GM04503 (cell line): ENCODE measurements at regions not wholly inside any gene's neighbourhood (a gene's known extent, or its start where the extent isn't known, plus 50 kb on each side); places are given as distances from the start of the nearest gene placed in this dataset.
"Not testable (repeated sequence)": the region's sequence is repeated elsewhere in the genome, so short reads cannot be mapped to it uniquely, and the experiment has no call there.

Experiments used
- DNase-seq: peaks from one replicate; pipeline ENCODE4 v3.0.0-alpha.2; 2012; ENCODE audit warnings: low read depth

DNA sequence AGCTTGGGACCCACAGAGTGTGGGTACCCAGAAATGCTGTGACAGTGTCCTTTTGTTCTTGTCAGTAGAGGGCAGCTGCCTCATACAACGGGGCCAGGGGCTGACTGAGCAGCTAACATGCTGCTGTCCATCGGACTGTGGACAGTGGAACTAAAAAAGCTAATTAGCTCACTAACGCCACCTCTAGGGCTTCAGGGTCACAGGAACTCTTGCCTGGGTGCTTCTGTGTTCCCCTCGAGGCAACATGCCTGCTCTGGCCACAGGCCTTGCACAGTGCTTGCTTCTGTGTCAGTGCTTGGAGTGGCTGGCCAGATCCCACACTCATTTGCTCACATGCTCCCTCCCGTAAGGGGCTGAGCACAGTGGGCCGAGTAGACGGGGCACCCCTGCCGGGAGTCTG, 377.0 kb downstream of the OLFM4 start:
- DNase-seq: no peak

DNA sequence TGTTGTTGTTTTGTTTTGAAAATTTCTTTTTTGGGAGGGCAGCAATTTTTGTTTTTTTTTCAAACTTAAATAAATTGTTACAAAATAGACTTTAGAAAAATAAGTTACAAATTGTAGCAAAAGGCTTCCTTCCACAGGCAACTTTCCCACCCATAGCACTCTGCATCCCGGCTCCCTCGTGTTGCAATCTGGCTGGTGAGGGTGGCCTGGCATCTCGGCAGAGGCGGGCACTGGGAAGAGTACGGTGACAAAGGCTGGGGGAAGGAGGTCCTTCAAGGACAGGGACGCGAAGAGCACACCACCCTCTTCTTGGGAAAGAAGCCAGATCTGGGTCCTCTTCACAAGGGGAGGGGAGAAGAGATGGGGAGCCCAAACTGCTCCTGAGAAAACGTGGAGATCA, 379.7 kb downstream of the OLFM4 start:
- no peak for DNase-seq

DNA sequence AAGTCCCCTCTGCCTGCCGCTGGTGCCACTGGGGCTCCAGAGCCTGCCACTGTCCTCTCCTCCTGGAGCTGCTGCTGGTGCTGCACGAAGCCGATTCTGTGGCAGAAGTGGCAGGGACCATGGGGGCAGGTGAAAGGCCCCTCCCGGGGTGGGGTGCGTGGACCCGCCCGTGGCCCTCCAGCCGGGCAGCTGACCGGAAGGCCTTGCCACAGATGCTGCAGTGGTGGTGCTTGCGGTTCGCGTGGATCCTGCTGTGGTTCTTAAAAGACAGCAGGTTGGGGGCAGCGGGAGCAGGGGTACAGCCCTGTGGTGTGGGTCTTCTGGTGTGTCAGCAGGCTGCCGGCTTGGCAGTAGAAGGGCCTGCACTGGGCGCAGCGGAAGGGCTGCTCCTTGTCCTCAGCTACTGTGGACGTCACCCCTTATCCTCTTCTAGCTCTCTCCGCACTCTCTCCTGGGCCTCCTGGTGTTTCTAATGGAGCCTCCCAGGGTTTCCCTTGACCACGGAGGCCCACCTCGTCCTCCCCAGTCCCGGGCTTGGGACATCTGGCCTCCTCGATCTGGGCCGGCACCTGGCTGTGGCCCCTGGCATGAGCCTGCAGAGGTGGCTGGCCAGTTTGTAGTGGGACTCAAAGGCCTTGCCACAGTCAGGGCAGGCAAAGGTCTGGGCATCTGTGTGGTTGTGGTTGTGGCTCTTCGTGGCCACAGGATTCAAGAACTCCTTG, 380.4 kb downstream of the OLFM4 start:
- no peak for DNase-seq

DNA sequence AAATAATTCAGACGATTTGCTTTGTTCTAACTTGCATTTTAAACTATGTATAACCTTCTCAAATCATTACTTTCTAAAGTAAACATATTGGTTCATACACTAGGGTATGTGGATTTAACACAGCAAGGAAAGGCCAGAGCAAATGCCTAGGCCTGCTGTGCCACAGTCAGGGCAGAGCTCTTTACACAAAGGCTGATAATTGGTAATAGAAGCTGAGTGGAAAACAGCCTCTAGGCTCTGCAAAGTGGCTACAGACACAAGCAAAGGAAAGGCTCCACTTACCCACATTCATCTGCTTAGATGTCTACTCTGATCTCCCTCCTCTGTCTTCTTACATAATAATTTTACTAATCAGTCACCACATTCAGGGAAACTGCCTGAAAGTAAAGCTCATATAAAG, 382.9 kb downstream of the OLFM4 start:
- no peak for DNase-seq

DNA sequence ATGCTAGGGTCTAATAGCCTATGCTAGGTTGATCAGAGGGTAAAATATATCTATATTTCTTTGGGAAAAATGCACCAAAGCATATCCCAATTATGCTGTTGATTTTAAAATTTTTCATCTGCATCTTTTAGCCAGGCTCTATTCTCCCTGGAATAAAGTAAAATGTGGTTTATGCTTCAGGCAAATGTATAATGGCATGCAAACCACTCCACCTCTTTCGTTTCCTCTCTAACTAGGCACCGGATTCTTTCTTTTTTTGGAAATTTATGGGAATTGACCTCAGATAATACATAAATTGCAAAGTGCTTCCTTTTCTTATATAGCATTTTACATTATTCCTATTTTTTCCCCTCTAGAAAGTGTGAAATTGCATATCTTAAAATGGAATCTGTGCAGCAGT, 386.5 kb downstream of the OLFM4 start:
- DNase-seq: no peak

DNA sequence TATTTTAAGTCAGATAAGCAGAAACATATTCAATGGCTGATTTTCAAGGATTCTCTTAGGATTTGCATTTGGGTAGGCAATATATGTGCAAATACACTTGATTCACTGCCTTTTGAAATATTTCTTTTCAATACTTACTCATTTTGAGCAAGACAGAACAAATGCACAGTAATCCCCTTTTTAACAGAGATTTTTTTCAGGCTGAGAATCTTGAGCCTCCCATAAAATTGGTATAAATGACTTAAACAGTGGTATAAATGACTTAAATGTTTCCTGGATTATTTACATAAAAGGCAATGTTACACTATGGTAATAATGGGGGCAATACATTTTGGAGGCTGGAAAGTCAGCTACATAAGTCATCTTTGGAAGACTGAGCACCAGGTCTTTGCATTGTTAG, 389.0 kb downstream of the OLFM4 start:
- no peak for DNase-seq

DNA sequence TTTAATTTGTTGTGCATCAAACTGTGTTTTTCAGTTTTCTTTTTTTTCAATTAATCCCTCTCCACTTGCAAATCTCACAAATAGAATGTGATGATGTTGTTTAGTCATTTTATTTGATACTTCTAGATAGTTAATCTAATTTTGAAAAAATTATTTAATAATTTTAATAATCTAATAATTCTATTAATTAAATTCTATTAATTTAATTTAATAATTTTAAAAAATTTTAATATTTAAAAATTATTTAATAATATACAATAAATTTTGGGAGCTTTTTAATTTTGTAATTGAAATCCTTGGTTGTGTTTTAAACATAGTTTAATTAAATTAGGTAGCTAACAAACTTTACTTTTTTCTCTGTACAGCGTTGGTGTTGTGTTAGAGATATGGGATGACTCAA, 393.8 kb downstream of the OLFM4 start:
- no peak for DNase-seq

DNA sequence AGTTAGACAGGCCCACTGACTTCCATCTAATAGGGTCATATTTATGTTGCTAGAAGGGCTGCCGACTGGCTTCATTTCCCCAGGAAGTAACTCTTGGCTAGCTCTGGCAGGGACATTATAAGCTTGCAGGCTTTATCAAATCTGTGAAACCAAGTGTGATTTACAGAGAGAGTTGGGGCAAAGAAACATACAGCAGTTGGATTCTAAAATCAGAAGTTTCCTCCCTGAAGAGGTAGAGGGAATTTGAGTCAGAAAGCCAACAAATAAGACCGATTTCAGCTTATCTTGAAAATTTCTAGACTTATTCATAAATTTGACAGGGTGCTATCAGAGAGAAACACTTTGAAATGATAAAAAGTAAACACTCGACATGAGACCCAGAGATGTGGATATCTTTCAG, 407.8 kb downstream of the OLFM4 start:
- DNase-seq: no peak

DNA sequence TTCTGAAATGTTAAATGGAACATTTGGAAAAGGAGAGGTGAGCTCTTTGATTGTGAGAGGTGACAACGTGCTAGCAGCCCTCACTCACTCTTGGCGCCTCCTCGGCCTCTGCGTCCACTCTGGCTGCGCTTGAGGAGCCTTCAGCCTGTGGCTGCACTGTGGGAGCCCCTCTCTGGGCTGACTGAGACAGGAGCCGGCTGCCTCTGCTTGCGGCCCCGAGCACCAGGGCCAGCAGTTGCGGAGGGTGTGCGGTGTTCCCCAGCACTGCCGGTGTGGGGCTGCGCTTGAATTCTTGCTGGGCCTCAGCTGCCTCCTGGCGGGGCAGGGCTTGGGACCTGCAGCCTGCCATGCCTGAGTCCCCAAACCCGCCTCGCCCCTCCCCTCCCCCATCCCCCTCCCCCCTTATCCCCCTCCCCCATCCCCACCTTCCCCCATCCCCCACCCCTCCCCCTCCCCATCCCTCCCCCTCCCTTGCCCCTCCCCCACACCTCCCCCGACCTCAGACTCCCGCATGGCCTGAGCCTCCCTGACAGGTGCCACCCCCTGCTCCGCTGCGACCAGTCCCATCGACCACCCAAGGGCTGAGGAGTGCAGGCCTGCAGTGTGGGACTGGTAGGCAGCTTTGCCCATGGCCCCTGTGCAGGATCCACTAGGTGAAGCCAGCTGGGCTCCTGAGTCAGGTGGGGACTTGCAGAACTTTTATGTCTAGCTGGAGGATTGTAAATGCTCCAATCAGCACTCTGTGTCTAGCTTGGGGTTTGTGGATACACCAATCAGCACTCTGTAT, 411.0 kb downstream of the OLFM4 start:
- DNase-seq: no peak

DNA sequence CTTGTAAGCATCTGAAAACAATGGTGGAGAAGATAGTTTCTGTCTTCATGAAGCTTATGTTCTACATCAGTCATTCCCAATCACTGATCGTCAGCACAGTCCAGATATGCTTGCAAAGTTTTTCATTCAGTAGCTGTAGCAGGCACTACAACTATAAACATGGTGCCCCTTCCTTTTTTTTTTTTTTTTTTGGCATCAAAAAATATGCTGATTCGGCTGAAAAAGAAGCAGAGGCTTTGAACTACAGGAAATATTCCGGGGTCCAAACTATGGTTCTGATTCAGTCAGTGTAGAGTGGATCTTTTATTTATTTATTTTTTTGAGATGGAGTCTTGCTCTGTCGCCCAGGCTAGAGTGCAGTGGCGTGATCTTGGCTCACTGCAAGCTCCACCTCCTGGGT, 414.4 kb downstream of the OLFM4 start:
- DNase-seq: no peak

DNA sequence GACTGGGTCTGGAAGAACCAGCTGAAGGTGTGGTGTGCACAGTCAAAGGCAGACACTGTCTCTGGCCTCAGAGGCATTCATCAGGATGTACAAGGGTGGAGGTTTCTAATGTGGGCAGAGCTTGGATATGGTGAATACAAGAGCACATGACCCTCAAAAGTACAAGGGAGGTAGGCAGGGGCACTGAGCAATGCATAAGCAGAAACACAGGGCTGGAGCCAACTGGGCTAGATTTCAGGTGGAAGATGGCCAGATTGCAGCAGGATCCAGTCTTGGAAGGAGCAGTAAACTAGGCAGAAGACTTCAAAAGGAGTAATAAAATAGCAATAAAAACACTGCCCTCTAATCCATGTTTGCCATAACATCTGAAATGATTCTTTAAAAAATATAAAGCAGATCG, 417.1 kb downstream of the OLFM4 start:
- DNase-seq: no peak

DNA sequence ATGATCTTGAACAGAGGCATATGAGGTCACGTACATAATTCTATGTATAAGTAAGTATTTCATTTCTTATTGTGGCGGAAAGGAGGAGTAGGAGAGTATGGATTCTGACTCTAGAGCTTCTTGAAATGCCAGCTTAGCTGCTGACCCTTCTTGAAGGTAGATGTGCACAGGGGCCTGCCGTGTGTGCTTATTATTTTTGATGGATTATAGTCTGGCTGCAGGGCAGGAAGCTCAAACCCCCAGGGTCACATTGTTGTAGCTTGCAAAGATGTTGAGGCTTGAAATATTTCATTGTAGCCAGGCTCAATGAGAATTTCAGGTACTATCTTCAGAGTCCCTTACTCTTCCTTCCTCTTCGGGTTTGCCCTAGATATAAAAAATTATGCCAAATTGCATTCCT, 418.8 kb downstream of the OLFM4 start:
- no peak for DNase-seq

DNA sequence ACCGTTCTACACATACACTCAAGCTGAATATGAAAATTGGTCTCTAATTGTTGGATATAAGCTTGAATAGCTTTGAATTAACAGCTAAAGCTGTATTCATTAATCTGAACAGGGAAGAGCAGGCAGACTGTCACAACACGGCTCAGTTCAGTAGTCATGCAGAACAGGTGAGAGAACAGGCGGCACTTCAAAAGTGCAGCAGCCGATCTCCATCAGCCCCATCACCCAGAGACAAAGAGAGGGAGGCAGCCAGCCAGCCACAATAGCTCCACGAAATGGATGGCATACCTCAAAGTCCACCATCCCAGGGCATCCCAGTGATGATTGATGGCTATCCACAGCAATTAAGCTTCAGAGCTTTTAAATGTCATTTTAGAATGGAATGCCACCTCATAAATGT, 419.2 kb downstream of the OLFM4 start:
- no peak for DNase-seq

DNA sequence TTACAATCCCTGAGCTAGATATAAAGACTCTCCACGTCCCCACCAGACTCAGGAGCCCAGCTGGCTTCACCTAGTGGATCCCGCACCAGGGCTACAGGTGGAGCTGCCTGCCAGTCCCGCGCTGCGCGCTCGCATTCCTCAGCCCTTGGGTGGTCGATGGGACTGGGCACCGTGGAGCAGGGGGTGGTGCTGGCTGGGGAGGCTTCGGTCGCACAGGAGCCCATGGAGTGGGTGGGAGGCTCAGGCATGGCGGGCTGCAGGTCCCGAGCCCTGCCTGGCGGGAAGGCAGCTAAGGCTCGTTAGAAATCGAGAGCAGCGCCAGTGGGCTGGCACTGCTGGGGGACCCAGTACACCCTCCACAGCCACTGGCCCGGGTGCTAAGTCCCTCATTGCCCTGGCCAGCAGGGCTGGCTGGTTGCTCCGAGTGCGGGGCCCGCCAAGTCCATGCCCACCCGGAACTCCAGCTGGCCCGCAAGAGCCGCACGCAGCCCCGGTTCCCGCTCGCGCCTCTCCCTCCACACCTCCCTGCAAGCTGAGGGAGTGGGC, 423.7 kb downstream of the OLFM4 start:
- not testable (repeated sequence) for DNase-seq

DNA sequence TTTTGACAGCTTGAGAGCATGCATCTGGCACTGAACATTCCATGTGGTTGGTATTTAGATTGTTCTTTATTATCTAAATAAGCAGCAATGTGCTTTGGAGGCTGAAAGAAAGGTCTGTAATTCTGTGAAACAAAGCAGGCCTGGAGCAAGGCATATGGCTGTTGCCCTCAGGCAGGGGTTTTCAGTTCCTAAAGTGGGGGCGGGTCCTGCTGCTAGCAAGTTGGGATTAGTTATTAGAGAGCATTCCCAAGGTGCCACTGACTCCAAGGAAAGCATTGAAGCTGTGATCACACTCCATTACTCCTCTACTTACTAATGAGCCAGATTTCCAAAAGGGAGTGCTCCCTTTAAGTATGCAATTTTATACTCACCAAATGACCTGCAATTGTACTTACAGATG, 432.2 kb downstream of the OLFM4 start:
- no peak for DNase-seq

DNA sequence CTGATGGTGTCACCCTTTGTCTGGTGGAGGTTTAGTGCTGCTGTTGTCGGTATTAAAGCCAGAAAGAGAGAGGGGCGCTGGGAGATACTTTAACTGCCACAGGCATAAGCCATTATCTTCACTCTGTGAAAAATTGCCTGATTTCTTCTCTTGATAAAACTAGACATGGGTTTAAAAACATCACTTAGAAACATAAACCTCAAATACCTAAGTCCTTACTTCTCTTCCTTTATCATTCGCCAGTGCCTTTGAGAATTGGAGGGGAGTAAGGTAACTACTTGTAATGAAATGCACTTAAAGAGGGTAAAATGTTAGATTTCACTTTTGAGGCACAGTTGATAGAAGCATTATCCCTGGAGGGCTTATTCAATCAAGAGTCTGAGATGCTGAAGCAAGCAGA, 434.5 kb downstream of the OLFM4 start:
- DNase-seq: no peak

DNA sequence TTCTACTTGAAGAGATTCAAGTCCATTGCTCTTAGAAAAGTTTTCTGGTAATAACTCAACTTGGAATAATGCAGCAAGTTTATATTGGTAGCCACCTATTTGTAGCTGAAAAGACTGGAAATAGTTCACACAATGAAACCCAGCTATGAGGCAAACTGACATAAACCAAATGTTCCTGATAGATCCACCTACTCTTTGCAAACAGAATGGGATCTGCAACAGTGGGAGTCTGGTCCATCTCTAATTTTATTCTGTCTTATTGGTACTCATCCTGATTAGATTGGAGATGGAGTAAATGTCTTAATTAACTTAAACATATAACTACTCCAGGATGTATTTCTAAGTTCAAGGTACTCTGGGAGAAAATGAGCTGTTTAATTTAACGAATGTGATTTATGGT, 438.0 kb downstream of the OLFM4 start:
- no peak for DNase-seq

DNA sequence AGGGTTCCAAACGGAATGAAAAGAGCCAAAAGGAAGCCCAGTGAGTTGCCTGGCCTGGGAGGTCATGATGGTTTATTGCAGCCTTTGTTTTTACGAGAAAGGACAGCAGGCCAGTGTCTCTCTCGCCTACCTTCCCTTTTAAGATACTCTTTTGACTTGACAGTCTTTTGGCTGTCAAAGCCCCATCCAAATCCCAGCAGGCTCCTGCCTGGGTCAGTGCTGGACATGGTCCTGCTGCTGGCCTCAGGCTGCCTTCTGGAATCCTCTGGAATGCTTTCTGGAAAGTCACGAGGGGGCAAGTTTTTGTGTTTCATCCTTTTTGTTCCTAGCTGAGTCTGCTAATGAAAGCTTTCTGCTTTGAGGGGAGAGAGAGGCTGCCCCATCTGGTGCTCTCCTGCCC, 444.8 kb downstream of the OLFM4 start:
- no peak for DNase-seq

DNA sequence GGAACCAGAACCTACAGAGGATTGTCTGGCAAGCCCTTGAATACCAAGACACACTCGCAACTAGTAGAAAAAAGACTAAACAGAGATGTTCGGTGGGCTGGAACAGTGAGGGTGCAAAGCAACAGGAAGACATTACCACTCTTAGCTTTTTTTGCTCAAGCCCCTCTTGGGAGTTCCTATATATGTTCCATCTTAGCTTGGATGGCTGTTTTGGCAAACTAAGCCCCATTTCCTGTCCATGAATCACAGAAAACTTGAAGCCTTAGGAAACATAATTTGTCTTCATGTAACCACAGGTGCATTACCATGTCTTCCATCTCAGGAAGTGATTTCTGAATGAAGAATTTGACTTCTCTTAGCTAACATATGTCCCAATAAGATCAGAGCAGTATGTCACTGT, 446.3 kb downstream of the OLFM4 start:
- DNase-seq: no peak

DNA sequence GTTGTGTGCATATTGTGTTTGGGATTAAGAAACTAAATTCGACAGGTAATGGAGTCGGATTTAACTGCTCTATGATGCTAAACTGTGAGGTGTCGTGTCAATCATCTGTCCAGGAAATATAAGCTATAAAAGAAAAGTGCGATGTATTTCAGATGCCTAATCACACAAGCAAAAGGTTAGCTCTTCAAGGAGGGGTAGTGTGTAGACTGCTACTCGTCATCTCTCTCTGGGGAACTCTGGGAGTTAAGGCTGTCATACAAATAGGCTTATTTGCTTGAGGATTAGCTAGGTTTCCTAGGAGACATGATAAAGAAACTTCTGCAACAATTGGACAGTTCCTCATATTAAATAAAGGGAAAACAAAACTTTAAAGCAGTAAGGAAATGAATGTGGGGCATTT, 462.1 kb downstream of the OLFM4 start:
- DNase-seq: no peak

DNA sequence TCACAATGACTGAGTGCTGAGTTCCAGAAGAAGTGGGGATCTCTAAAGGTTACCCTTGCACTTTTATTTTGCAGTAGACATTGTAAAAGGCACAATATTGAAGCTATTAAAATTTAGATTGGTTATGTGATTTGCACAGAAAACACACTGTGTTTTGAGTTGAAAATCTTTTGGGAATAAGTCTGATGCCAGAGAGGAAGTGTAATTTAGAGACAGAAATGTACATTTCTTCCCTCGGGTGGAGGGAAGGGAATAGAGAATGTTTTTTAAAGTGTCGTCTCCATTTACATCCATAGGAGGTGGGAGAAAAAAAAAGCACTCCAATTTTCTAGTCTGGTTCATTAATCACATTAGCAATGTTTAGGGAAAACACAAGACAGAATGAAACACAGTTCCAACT, 465.8 kb downstream of the OLFM4 start:
- DNase-seq: no peak

DNA sequence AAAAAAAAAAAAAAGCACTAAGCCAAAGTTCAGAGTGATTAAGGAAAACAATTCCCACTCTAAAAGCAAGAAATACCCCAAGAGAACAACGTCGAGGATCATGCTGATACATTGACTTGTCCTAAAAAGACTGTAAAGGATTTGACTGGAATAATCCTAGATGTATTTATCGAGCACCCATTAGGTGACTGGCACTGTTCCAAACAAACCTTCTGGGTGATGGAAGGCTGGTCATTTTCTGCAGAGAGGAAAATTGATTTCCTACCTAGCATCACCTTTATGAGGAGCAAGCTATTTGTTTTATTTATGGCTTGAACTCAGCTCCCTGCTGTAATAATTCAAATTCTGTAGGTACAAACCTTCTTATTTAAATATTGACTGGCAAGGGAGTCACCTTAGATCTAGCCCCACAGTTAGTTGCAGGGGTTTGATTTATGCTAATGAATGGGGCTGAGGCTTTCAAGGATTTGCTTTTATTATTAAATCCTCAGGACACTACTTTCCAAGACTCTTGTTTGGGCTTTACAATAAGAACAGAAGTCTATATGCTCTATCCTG, 471.0 kb downstream of the OLFM4 start:
- DNase-seq: no peak

DNA sequence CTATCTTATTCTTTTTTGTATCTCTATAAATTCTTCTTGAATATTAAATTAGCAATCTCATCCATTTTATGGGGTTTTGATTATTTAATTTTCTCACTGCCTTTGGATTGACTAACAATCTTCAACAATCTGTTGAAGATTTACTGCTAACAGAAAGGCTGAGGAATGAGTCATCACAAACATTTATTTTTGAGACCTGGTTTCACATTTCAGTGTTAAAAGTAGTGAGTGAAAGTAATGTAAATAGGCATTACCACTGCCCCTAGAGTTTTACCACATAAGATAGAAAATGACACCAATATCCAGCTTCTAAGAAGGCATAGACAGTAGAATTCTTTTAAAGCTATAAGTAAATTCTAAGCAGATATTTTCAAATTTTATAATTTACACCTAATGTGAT, 472.8 kb downstream of the OLFM4 start:
- no peak for DNase-seq
